ENCODE measurements at regions not wholly inside any gene's neighbourhood (a gene's known extent, or its start where the extent isn't known, plus 50 kb on each side); places are given as distances from the start of the nearest gene placed in this dataset.

DNA sequence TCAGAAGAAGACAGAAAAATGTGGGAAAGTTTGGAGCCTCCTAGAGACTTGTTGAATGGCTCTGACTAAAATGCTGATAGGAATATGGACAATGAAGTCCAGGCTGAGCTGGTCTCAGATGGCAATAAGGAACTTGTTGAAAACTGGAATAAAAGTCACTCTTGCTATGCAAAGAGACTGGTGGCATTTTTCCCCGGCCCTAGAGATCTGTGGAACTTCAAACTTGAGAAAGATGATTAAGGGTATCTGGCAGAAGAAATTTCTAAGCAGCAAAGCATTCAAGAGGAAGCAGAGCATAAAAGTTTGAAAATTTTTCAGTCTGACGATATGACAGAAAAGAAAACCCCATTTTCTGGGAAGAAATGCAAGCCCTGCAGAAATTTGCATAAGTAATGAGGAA lies 159.3 kb downstream of the MREG start:
- H3K36me3 Mint-ChIP-seq (ENCODE audit: low read depth) = no peaks in the 10 kb centered on the region
- no peak overlapping the region for H3K4me3 Mint-ChIP-seq
- no peak overlapping the region for H3K27ac Mint-ChIP-seq

DNA sequence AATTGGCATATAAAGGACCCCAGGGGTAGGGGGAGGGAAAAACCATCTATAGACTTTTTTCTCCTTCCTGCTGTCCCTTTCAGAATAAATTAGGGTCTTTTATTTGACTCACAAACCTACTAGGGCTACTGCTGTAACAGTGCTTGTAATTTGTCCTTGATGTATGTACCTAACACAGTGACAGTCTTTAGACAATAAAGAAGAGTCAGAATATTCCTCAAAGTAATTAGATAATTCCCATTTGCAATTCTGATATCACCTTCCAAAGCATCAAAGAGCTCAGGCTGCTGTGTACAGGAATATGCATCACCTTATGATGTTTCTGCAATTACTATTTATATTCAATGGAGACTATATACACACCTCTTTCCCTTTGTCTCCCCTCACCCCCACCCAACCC lies 161.7 kb downstream of the MREG start:
- H3K27me3 Mint-ChIP-seq (ENCODE audit: insufficient read depth) = no peaks in the 10 kb centered on the region

More for the DNA sequence above, 159.3 kb downstream of the MREG start:
- no peaks in the 10 kb centered on the region for H3K4me1 Mint-ChIP-seq (ENCODE audit: low read depth)
- peaks cover 3% of the 10 kb centered on the region for H3K27me3 Mint-ChIP-seq (ENCODE audit: insufficient read depth)
- intact Hi-C loops (cut with micrococcal nuclease) = no loop called here
- peaks cover 15% of the 10 kb centered on the region for H3K9me3 Mint-ChIP-seq
- DNase-seq (ENCODE audit: low spot score) = no peak

DNA sequence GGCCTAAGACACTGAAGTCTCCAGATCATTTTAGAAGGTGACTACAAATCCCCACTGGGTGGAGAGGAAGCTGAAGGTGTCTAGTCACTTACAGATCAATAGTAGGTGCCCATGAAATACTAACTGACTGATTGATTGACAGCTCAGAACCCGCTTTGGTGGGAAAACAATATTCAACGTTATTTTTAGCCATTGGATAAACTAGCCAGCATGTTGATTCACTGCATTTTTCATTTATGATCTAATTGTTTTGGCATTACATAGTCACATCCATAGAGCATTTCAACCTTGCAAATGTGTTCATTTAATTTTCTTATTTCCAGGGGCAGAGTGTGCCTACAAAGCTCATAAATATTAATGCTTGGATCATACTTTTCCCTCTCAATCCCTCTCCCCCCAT lies 162.3 kb downstream of the MREG start:
- no peak for DNase-seq (ENCODE audit: low spot score)
- Mint-ChIP-seq H3K9me3 (peaks cover 15% of the 10 kb centered on the region), H3K4me1 (ENCODE audit: low read depth) (no peaks in the 10 kb centered on the region), H3K27ac (no peak overlapping the region), H3K27me3 (ENCODE audit: insufficient read depth) (no peaks in the 10 kb centered on the region), H3K4me3 (no peak overlapping the region), H3K36me3 (ENCODE audit: low read depth) (no peaks in the 10 kb centered on the region)
- intact Hi-C loops (cut with micrococcal nuclease) = no loop called here

More for the DNA sequence above, 161.7 kb downstream of the MREG start:
- no peaks in the 10 kb centered on the region for H3K4me1 Mint-ChIP-seq (ENCODE audit: low read depth)
- DNase-seq (ENCODE audit: low spot score) = no peak
- no peaks in the 10 kb centered on the region for H3K36me3 Mint-ChIP-seq (ENCODE audit: low read depth)
- no peak overlapping the region for H3K4me3 Mint-ChIP-seq
- peaks cover 15% of the 10 kb centered on the region for H3K9me3 Mint-ChIP-seq
- intact Hi-C loops (cut with micrococcal nuclease) = no loop called here
- H3K27ac Mint-ChIP-seq = no peak overlapping the region

DNA sequence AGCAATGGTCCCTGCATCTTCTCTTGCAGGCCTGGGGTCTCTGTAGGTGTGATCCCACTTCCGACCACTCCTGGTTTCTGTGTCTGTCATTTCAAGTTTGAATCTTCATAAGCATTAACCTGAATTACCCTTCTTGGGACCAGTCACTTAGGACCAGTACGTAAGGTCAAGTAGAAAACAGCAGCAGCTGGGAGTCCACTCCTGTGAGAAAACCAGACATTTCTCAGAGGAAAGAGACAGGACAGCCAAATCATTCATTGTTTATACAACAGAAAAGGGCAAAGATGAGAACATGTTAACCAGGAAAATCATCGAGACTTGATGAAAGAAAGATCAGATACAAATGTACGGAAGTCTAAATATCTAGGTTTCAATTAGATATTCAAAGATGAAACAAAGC lies 163.0 kb downstream of the MREG start:
- Mint-ChIP-seq H3K4me3 (no peak overlapping the region), H3K9me3 (peaks cover 15% of the 10 kb centered on the region), H3K36me3 (ENCODE audit: low read depth) (no peaks in the 10 kb centered on the region), H3K27ac (no peak overlapping the region), H3K4me1 (ENCODE audit: low read depth) (no peaks in the 10 kb centered on the region), H3K27me3 (ENCODE audit: insufficient read depth) (no peaks in the 10 kb centered on the region)
- intact Hi-C loops (cut with micrococcal nuclease) = no loop called here
- DNase-seq (ENCODE audit: low spot score) = no peak

DNA sequence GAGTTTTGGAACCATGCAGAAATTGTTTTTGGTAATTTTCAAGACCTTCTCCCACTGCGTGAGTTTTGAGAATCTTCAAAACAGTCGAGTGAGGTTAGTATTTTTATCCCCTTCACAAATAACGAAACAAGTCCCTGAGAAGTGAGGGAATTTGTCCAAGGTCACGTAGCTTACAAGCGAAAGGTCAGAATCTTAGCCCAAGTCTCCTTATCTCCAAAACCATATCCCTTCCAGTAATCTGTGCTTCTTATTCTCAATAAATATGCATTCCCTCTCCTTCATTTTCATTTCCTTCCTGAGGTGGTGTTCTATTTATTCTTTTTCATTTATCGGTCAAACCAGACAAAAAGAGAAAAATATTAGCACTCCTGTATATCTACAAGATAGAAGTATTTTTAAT lies 163.6 kb downstream of the MREG start:
- no peak for DNase-seq (ENCODE audit: low spot score)
- no peaks in the 10 kb centered on the region for H3K4me1 Mint-ChIP-seq (ENCODE audit: low read depth)
- H3K27me3 Mint-ChIP-seq (ENCODE audit: insufficient read depth) = no peaks in the 10 kb centered on the region
- no peak overlapping the region for H3K27ac Mint-ChIP-seq
- H3K4me3 Mint-ChIP-seq = no peak overlapping the region
- peaks cover 15% of the 10 kb centered on the region for H3K9me3 Mint-ChIP-seq
- no peaks in the 10 kb centered on the region for H3K36me3 Mint-ChIP-seq (ENCODE audit: low read depth)
- intact Hi-C loops (cut with micrococcal nuclease) = no loop called here

DNA sequence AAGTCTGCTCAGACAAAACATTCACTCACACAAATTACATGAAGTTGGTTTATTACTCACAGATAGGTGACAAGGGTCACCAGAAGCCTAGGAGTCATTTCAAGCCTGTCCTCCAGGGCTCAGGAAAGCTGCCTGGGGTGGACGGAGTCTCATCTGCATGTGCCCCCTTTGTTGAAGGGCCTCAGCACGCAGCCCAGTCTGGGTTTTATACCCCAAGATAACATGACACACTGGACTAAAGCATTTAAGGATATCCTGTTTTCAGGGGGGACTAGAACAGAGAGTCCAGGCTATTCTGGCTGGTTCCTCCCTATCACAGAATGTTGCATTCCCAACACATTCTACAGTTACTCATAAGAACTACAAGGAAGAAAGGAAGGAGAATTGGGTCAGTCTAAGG lies 164.7 kb downstream of the MREG start:
- DNase-seq (ENCODE audit: low spot score) = no peak
- Mint-ChIP-seq H3K27me3 (ENCODE audit: insufficient read depth) (no peaks in the 10 kb centered on the region), H3K9me3 (peaks cover 9% of the 10 kb centered on the region), H3K4me3 (no peak overlapping the region), H3K27ac (no peak overlapping the region), H3K4me1 (ENCODE audit: low read depth) (no peaks in the 10 kb centered on the region), H3K36me3 (ENCODE audit: low read depth) (no peaks in the 10 kb centered on the region)
- intact Hi-C loops (cut with micrococcal nuclease) = no loop called here

DNA sequence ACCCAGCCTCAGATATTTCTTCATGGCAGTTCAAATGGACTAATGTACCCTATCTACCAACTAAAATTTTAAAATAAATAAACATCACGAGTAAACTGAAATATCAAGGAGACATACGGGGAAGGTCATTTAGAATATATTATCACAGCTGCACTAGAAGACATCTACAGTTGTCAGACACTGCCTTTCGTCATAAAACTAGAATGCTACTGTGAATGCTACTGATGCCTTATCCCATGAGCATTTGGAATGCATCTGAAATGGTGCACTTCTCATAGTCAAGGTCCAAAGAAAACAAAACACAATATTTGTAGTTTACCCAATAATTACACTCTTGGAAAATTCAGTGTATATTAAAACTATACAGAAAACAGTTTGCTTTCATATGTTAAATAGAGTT lies 165.2 kb downstream of the MREG start:
- H3K27me3 Mint-ChIP-seq (ENCODE audit: insufficient read depth) = no peaks in the 10 kb centered on the region
- DNase-seq (ENCODE audit: low spot score) = no peak
- H3K36me3 Mint-ChIP-seq (ENCODE audit: low read depth) = no peaks in the 10 kb centered on the region
- peaks cover 5% of the 10 kb centered on the region for H3K9me3 Mint-ChIP-seq
- intact Hi-C loops (cut with micrococcal nuclease) = no loop called here
- H3K27ac Mint-ChIP-seq = no peak overlapping the region
- no peaks in the 10 kb centered on the region for H3K4me1 Mint-ChIP-seq (ENCODE audit: low read depth)
- H3K4me3 Mint-ChIP-seq = no peak overlapping the region

DNA sequence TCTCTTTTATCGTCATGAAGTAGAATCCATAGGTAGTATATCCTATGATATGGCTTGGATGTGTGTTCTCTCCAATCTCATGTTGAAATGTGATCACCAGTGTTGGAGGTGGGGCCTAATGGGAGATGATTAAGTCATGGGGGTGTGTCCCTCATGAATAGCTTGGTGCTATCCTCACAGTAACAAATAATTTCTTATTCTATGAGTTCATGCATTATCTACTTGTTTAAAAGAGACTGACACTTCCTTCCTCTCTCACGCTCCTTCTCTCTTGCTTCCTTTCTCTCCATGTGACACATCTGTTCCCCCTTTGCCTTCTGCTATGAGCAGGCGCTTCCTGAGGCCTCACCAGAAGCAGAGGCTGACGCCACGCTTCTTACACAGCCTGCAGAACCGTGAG lies 165.6 kb downstream of the MREG start:
- no peak overlapping the region for H3K27ac Mint-ChIP-seq
- DNase-seq (ENCODE audit: low spot score) = no peak
- intact Hi-C loops (cut with micrococcal nuclease) = no loop called here
- H3K4me3 Mint-ChIP-seq = no peak overlapping the region
- H3K9me3 Mint-ChIP-seq = peaks cover 2% of the 10 kb centered on the region
- no peaks in the 10 kb centered on the region for H3K36me3 Mint-ChIP-seq (ENCODE audit: low read depth)
- no peaks in the 10 kb centered on the region for H3K4me1 Mint-ChIP-seq (ENCODE audit: low read depth)
- H3K27me3 Mint-ChIP-seq (ENCODE audit: insufficient read depth) = no peaks in the 10 kb centered on the region

DNA sequence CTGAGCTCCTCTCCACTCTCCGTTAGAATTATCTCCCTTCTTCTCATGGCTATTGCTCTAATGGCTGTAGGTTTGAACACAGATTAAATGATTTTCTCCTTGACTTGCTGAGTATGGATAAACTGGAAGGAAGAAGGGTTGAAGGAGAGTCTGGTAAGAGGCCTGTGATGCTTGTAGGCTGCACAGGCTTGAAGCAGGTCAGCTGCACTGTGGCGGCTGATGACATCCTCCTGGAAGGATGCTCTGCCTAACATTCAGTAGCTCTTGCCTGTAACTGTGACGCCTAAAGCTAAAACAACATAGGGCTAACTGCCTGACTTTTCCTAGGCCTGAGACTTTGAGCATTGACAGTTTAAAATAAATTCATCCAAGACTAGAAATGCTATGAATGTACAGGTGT lies 166.3 kb downstream of the MREG start:
- DNase-seq (ENCODE audit: low spot score) = no peak
- Mint-ChIP-seq H3K36me3 (ENCODE audit: low read depth) (no peaks in the 10 kb centered on the region), H3K9me3 (no peaks in the 10 kb centered on the region), H3K4me3 (no peak overlapping the region), H3K4me1 (ENCODE audit: low read depth) (no peaks in the 10 kb centered on the region), H3K27me3 (ENCODE audit: insufficient read depth) (no peaks in the 10 kb centered on the region), H3K27ac (no peak overlapping the region)
- intact Hi-C loops (cut with micrococcal nuclease) = no loop called here

DNA sequence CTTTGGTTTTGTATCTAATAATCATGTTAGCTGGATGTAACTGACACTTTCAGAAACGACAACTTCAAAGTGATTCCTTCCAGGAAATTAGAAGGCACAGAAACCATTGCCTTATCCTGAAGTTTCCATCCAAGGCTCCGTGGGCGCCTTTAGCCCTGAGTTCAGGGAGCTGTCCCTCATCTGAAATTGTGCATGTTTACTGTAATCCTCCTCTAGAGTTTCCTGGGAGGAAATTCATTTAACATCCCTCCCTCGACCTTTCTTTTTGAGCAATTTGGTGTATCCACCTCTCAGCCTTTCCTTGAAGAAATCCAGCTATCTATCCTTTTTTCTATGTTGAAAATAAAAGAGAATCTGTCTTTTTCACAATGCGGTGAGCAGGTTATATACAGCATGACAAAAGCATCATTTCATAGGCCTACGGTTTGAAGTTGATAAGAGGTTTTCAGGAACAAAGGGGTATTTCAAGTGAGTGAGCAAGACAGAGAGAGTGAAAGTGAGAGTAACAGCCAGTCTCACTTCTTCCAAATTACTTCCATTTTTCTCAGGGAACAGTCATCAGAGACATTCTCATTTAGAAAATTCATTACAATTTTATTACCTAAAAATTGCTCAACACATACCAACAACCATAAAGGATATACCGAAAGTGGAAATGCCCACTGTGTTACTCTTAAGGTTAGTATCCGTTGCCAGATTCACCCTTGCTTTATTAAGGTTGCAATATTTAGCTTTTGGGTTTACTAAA lies 167.3 kb downstream of the MREG start:
- H3K27ac Mint-ChIP-seq = no peak overlapping the region
- no peak for DNase-seq (ENCODE audit: low spot score)
- no peak overlapping the region for H3K4me3 Mint-ChIP-seq
- H3K27me3 Mint-ChIP-seq (ENCODE audit: insufficient read depth) = no peaks in the 10 kb centered on the region
- no peaks in the 10 kb centered on the region for H3K9me3 Mint-ChIP-seq
- intact Hi-C loops (cut with micrococcal nuclease) = no loop called here
- H3K4me1 Mint-ChIP-seq (ENCODE audit: low read depth) = no peaks in the 10 kb centered on the region
- H3K36me3 Mint-ChIP-seq (ENCODE audit: low read depth) = no peaks in the 10 kb centered on the region

DNA sequence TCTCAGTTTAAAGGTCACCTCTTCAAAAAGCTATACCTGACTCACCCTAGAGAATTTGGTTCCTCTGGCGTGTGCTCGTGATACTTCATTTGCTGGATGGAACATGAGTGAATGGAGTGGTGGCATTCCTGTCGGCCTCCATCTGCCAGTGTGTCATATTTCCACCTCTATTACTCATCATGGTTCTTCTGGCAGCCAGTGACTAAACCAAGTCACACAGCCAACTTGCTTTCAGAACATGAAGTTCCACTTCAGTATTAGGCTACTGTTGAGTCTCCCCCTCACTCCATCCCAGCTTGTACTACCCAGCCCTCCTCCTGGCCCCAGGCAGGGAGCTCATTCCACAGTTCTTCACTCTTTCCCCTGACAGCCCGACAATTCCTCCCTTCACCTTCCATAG lies 169.8 kb downstream of the MREG start:
- Mint-ChIP-seq H3K4me3 (no peak overlapping the region), H3K4me1 (ENCODE audit: low read depth) (no peaks in the 10 kb centered on the region), H3K27me3 (ENCODE audit: insufficient read depth) (no peaks in the 10 kb centered on the region), H3K27ac (no peak overlapping the region), H3K9me3 (no peaks in the 10 kb centered on the region), H3K36me3 (ENCODE audit: low read depth) (no peaks in the 10 kb centered on the region)
- no peak for DNase-seq (ENCODE audit: low spot score)
- intact Hi-C loops (cut with micrococcal nuclease) = no loop called here

DNA sequence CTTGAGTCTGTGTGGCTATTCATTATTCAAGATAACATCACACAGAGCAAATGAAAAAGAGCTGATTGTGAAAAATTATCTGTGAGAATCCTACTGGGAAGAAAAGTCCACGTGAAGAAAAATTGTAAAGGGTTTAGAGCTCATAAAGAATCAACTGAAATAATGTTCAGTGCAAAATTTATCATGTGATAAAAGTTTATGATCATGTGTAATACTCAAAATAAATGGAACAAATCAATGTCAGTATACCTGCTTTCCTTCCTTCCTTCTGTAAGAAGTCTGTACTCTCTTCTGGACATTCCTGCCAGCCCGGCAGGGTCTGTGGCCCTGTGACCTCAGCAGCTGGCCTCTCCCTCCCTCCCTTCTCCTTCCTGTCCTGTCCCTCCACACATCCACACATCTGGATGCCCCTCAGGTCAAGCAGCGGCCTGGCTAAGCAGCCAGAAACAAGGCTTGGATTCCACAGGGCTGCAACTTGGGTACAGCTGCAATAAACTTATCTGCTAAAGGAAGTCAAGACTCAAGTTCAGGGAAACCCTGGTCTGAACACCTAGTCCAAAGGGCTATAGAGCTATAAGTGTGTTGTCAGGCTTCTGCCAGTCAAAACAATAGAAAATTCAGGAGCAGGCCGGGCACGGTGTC lies 172.1 kb downstream of the MREG start:
- no peak for DNase-seq (ENCODE audit: low spot score)
- Mint-ChIP-seq H3K4me1 (ENCODE audit: low read depth) (no peaks in the 10 kb centered on the region), H3K9me3 (no peaks in the 10 kb centered on the region), H3K27ac (no peak overlapping the region), H3K36me3 (ENCODE audit: low read depth) (no peaks in the 10 kb centered on the region), H3K4me3 (no peak overlapping the region), H3K27me3 (ENCODE audit: insufficient read depth) (no peaks in the 10 kb centered on the region)
- intact Hi-C loops (cut with micrococcal nuclease) = no loop called here

DNA sequence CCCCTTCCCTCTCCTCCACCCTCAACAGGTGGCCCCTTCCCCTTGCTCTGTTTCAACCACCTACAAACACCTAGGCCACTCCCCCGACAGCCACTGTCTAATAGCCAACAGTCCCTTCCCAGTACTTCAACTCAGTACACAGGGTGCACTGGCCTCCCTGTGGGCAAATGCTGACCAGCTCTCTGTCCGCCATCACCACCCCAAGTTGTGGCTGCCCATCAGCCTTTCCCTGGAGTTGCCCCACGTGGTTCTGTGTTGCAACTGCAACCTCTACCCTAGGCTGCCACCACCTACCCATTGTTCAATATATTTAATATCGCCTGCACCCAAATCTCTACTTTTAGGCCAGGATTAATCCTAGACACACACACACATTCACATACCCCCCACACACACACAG lies 173.5 kb downstream of the MREG start:
- DNase-seq (ENCODE audit: low spot score) = no peak
- H3K4me3 Mint-ChIP-seq = no peak overlapping the region
- H3K4me1 Mint-ChIP-seq (ENCODE audit: low read depth) = no peaks in the 10 kb centered on the region
- H3K27ac Mint-ChIP-seq = no peak overlapping the region
- no peaks in the 10 kb centered on the region for H3K9me3 Mint-ChIP-seq
- intact Hi-C loops (cut with micrococcal nuclease) = no loop called here
- H3K36me3 Mint-ChIP-seq (ENCODE audit: low read depth) = no peaks in the 10 kb centered on the region
- no peaks in the 10 kb centered on the region for H3K27me3 Mint-ChIP-seq (ENCODE audit: insufficient read depth)

DNA sequence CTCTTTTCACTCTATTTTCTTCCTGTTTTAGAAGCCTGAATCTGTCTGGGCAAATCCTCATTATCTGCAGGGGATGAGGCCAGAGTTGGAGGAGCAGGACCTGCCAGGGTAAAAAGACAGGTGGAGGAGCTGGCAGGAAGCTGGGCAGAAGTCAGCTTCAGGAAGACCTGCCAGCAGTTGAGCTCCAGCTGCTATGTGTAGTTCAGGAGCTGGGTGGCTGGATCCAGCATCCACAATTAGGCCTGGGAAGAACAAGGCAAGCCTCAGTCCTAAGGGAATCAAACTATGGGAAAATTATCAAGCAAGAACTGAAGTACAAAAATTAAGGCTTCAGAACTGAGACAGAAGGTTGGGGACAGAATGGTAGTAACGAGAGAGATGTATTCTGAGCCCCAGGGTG lies 174.0 kb downstream of the MREG start:
- Mint-ChIP-seq H3K4me1 (ENCODE audit: low read depth) (no peaks in the 10 kb centered on the region), H3K36me3 (ENCODE audit: low read depth) (no peaks in the 10 kb centered on the region), H3K9me3 (no peaks in the 10 kb centered on the region), H3K4me3 (no peak overlapping the region), H3K27ac (no peak overlapping the region), H3K27me3 (ENCODE audit: insufficient read depth) (no peaks in the 10 kb centered on the region)
- intact Hi-C loops (cut with micrococcal nuclease) = no loop called here
- no peak for DNase-seq (ENCODE audit: low spot score)

All from activated T-helper 1 cell treated with anti-CD3 and anti-CD28 coated beads, Interleukin-12 subunit alpha, Interleukin-12 subunit beta, Interleukin-2, Interleukin-4 antibody, amounts not matched to agents 30 ng/mL and 10 ng/mL and 1 ng/mL, durations not matched to agents 14 hours and 24 hours and 36 hours (primary cell).